CD1c-positive myeloid dendritic cell (primary cell): ENCODE measurements at regions not wholly inside any gene's neighbourhood (a gene's known extent, or its start where the extent isn't known, plus 50 kb on each side); places are given as distances from the start of the nearest gene placed in this dataset.

Experiments used
- DNase-seq: peaks from one replicate; pipeline ENCODE4 v3.0.0-alpha.2; 2016; ENCODE audit errors: extremely low spot score

GRCh38 chr5:166163996-166164610 is 2127.3 kb upstream of the WWC1 start:
- DNase-seq: no peak

- no peak for DNase-seq
Observed at GRCh38 chr5:166165596-166165995, 2125.8 kb upstream of the WWC1 start.

- DNase-seq: no peak
Observed at GRCh38 chr5:166166071-166166470, 2125.4 kb upstream of the WWC1 start.

- DNase-seq: no peak
Observed at GRCh38 chr5:166172597-166172996, 2118.8 kb upstream of the WWC1 start.

- DNase-seq: no peak
Observed at GRCh38 chr5:166178411-166179080, 2112.9 kb upstream of the WWC1 start.

GRCh38 chr5:166185185-166185584 is 2106.3 kb upstream of the WWC1 start:
- no peak for DNase-seq

- no peak for DNase-seq
Observed at GRCh38 chr5:166188501-166189325, 2102.7 kb upstream of the WWC1 start.

GRCh38 chr5:166192696-166193095 is 2098.7 kb upstream of the WWC1 start:
- no peak for DNase-seq

- no peak for DNase-seq
Observed at GRCh38 chr5:166195981-166196380, 2095.5 kb upstream of the WWC1 start.

GRCh38 chr5:166200532-166200931 is 2090.9 kb upstream of the WWC1 start:
- DNase-seq: no peak

GRCh38 chr5:166211640-166212039 is 2079.8 kb upstream of the WWC1 start:
- DNase-seq: no peak

- no peak for DNase-seq
Observed at GRCh38 chr5:166236327-166236726, 2055.1 kb upstream of the WWC1 start.

GRCh38 chr5:166240705-166241104 is 2050.7 kb upstream of the WWC1 start:
- no peak for DNase-seq

GRCh38 chr5:166245556-166245955 is 2045.9 kb upstream of the WWC1 start:
- no peak for DNase-seq

- DNase-seq: no peak
Observed at GRCh38 chr5:166251786-166252185, 2039.7 kb upstream of the WWC1 start.

- no peak for DNase-seq
Observed at GRCh38 chr5:166257661-166258060, 2033.8 kb upstream of the WWC1 start.

- no peak for DNase-seq
Observed at GRCh38 chr5:166262395-166262794, 2029.0 kb upstream of the WWC1 start.

- no peak for DNase-seq
Observed at GRCh38 chr5:166267907-166268306, 2023.5 kb upstream of the WWC1 start.

- DNase-seq: no peak
Observed at GRCh38 chr5:166270712-166271111, 2020.7 kb upstream of the WWC1 start.

- no peak for DNase-seq
Observed at GRCh38 chr5:166276006-166276405, 2015.4 kb upstream of the WWC1 start.

- no peak for DNase-seq
Observed at GRCh38 chr5:166279828-166280227, 2011.6 kb upstream of the WWC1 start.

- DNase-seq: no peak
Observed at GRCh38 chr5:166281433-166281832, 2010.0 kb upstream of the WWC1 start.

GRCh38 chr5:166282939-166283338 is 2008.5 kb upstream of the WWC1 start:
- DNase-seq: no peak
